H9 (cell line): ENCODE measurements at regions not wholly inside any gene's neighbourhood (a gene's known extent, or its start where the extent isn't known, plus 50 kb on each side); places are given as distances from the start of the nearest gene placed in this dataset.

Experiments
- DNase-seq: peaks from one replicate; pipeline ENCODE4 v3.0.0-alpha.2; 2017
- H2AFZ ChIP-seq: one replicate; pipeline ENCODE4 v1.6.1; 2013; ENCODE audit warnings: mild to moderate bottlenecking, low read length, control low read depth, moderate library complexity
- H2AK5ac ChIP-seq: 2 replicates; pipeline ENCODE4 v1.6.1; 2013; ENCODE audit warnings: low read length, control low read depth, mixed read lengths; ENCODE audit not compliant: insufficient read length
- H2BK120ac ChIP-seq: one replicate; pipeline ENCODE4 v1.6.1; 2013; ENCODE audit warnings: low read depth, mild to moderate bottlenecking, low read length, control low read depth, inconsistent platforms; ENCODE audit not compliant: poor library complexity, severe bottlenecking
- H2BK12ac ChIP-seq: 2 replicates; pipeline ENCODE4 v1.6.1; 2013; ENCODE audit warnings: low read length, control low read depth, mixed read lengths, low read depth; ENCODE audit not compliant: insufficient read length
- H2BK15ac ChIP-seq: 2 replicates; pipeline ENCODE4 v1.6.1; 2013; ENCODE audit warnings: low read depth, low read length, control low read depth
- H2BK20ac ChIP-seq: one replicate; pipeline ENCODE4 v1.6.1; 2013; ENCODE audit warnings: low read depth, mild to moderate bottlenecking, low read length, control low read depth, inconsistent platforms; ENCODE audit not compliant: poor library complexity, severe bottlenecking
- H2BK5ac ChIP-seq: 2 replicates; pipeline ENCODE4 v1.6.1; 2013; ENCODE audit warnings: low read length, control low read depth, mixed read lengths; ENCODE audit not compliant: insufficient read length
- H3K14ac ChIP-seq: 2 replicates; pipeline ENCODE4 v1.6.1; 2013; ENCODE audit warnings: low read length, control low read depth; ENCODE audit not compliant: insufficient read depth
- H3K18ac ChIP-seq: 2 replicates; pipeline ENCODE4 v1.6.1; 2013; ENCODE audit warnings: low read depth, mild to moderate bottlenecking, mixed read lengths, low read length, control low read depth; ENCODE audit not compliant: insufficient read length
- H3K23ac ChIP-seq: 2 replicates; pipeline ENCODE4 v1.6.1; 2013; ENCODE audit warnings: low read length, control low read depth, mixed read lengths, low read depth; ENCODE audit not compliant: insufficient read length
- H3K23me2 ChIP-seq: 2 replicates; pipeline ENCODE4 v1.6.1; 2013; ENCODE audit warnings: low read depth, mild to moderate bottlenecking, mixed read lengths, low read length, control low read depth; ENCODE audit not compliant: insufficient read length, poor library complexity, severe bottlenecking
- H3K27ac ChIP-seq: 2 replicates; pipeline ENCODE4 v1.5.1; 2013; ENCODE audit warnings: low read length, control low read depth, mixed read lengths, low read depth; ENCODE audit not compliant: insufficient read length
- H3K27me3 ChIP-seq: 2 replicates; pipeline ENCODE4 v1.6.1; 2013; ENCODE audit warnings: low read length, control low read depth, inconsistent platforms; ENCODE audit not compliant: insufficient read depth
- H3K4ac ChIP-seq: 2 replicates; pipeline ENCODE4 v1.6.1; 2013; ENCODE audit warnings: low read depth, mild to moderate bottlenecking, control low read depth, inconsistent platforms, low read length, moderate library complexity
- H3K4me1 ChIP-seq: 2 replicates; pipeline ENCODE4 v1.6.1; 2013; ENCODE audit warnings: low read length, control low read depth, inconsistent platforms; ENCODE audit not compliant: insufficient read depth
- H3K4me2 ChIP-seq: 2 replicates; pipeline ENCODE4 v1.6.1; 2013; ENCODE audit warnings: low read length, control low read depth, mixed read lengths; ENCODE audit not compliant: insufficient read length, insufficient read depth
- H3K56ac ChIP-seq: 2 replicates; pipeline ENCODE4 v1.6.1; 2013; ENCODE audit warnings: low read depth, mild to moderate bottlenecking, mixed read lengths, low read length, control low read depth; ENCODE audit not compliant: insufficient read length
- H3K79me1 ChIP-seq: 2 replicates; pipeline ENCODE4 v1.6.1; 2013; ENCODE audit warnings: low read depth, mild to moderate bottlenecking, moderate library complexity, low read length, control low read depth, inconsistent platforms; ENCODE audit not compliant: insufficient read depth, poor library complexity, severe bottlenecking
- H3K79me2 ChIP-seq: 2 replicates; pipeline ENCODE4 v1.6.1; 2013; ENCODE audit warnings: low read length, control low read depth, inconsistent platforms; ENCODE audit not compliant: insufficient read depth
- H3K9ac ChIP-seq: 2 replicates; pipeline ENCODE4 v1.6.1; 2013; ENCODE audit warnings: low read length, control low read depth, mixed read lengths; ENCODE audit not compliant: insufficient read length; ENCODE audit errors: extremely low read depth
- H3K9me3 ChIP-seq: one replicate; pipeline ENCODE4 v1.6.1; 2013; ENCODE audit warnings: low read depth, low read length, inconsistent platforms; ENCODE audit not compliant: control insufficient read depth
- H3T11ph ChIP-seq: one replicate; pipeline ENCODE4 v1.6.1; 2013; ENCODE audit warnings: mild to moderate bottlenecking, low read length, control low read depth, inconsistent platforms
- H4K20me1 ChIP-seq: one replicate; pipeline ENCODE4 v1.6.1; 2013; ENCODE audit not compliant: control insufficient read depth, insufficient read length, insufficient read depth
- H4K5ac ChIP-seq: 2 replicates; pipeline ENCODE4 v1.6.1; 2013; ENCODE audit warnings: low read depth, mild to moderate bottlenecking, mixed read lengths, low read length, control low read depth; ENCODE audit not compliant: insufficient read length
- H4K8ac ChIP-seq: replicated peaks from 2 replicates; pipeline ENCODE4 v1.6.1; 2013; ENCODE audit warnings: low read length, control low read depth, mixed read lengths, low read depth; ENCODE audit not compliant: insufficient read length
- H4K91ac ChIP-seq: 2 replicates; pipeline ENCODE4 v1.6.1; 2013; ENCODE audit warnings: low read depth, mild to moderate bottlenecking, moderate library complexity, mixed read lengths, low read length, control low read depth; ENCODE audit not compliant: insufficient read length
- H3K27ac Mint-ChIP-seq, 3 experiments: 2 replicates in 2 of 3; 3 replicates in 1 of 3; pipeline ENCODE4 v1.8.0; 2020 to 2021; ENCODE audit warnings: mixed read lengths in 3 of 3, mild to moderate bottlenecking in 1 of 3, moderate library complexity in 1 of 3
- H3K27me3 Mint-ChIP-seq: 2 replicates; pipeline ENCODE4 v1.8.0; 2021; ENCODE audit warnings: low read depth, mild to moderate bottlenecking, moderate library complexity, mixed read lengths
- H3K36me3 Mint-ChIP-seq, 3 experiments: 2 replicates in 2 of 3; 3 replicates in 1 of 3; pipeline ENCODE4 v1.8.0; 2020 to 2021; ENCODE audit warnings: low read depth in 3 of 3, mixed read lengths in 3 of 3; ENCODE audit not compliant: insufficient read depth in 1 of 3
- H3K4me1 Mint-ChIP-seq, 2 experiments: 2 replicates each; pipeline ENCODE4 v1.8.0; 2020; ENCODE audit warnings: mixed read lengths in 2 of 2
- H3K4me3 Mint-ChIP-seq, 2 experiments: 2 replicates in 1 of 2; 3 replicates in 1 of 2; pipeline ENCODE4 v1.8.0; 2020 to 2021; ENCODE audit warnings: mild to moderate bottlenecking in 2 of 2, mixed read lengths in 2 of 2, moderate library complexity in 1 of 2
- H3K9me3 Mint-ChIP-seq, 2 experiments: 2 replicates in 1 of 2; 3 replicates in 1 of 2; pipeline ENCODE4 v1.8.0; 2020; ENCODE audit warnings: mild to moderate bottlenecking in 2 of 2, mixed read lengths in 2 of 2, moderate library complexity in 1 of 2
- CTCF ChIP-seq: fragments of 200-600 bp; sonication (generic); conservative IDR thresholded peaks from 3 replicates; pipeline ENCODE4 v1.8.0; 2021; ENCODE audit warnings: antibody characterized with exemption, mild to moderate bottlenecking
- WGBS: extraction: QIAGEN DNeasy Blood & Tissue Kit; methylation state at CpG from one replicate; pipeline ENCODE4 v1.1.7; 2013; ENCODE audit warnings: missing lambda C conversion rate, low lambda C conversion rate, mixed read lengths; ENCODE audit not compliant: insufficient read length; ENCODE audit errors: extremely low coverage; 5-methylcytosine and 5-hydroxymethylcytosine counted together

DNA sequence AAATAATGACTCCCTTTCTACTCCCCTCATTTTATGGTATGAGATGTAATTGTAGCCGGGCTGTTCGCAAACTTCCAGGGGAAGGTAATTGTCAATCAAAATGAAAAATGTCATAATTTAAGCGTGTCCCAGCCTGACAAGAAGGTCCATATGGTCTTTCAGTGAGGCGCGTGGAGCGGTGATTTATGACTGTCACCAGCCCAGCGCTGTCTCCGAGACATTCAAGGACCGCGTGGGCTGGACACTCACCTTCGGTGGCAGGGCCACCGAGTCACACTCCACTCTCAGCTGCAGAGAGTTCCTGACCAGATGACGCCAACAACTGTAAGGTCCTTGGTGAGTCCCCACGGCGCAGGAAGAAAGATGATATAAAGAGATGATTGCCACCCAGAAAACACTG lies 157.7 kb upstream of the TNRC6C start:
- no peak for DNase-seq
- no peaks in the 10 kb centered on the region for H4K20me1 ChIP-seq
- no peak overlapping the region for H3K14ac ChIP-seq
- no peak overlapping the region for H3K4me2 ChIP-seq
- H3K18ac ChIP-seq, result no peak overlapping the region
- no CpG with 5 or more reads among the region's 15 CpGs for WGBS
- no peak overlapping the region for H2BK15ac ChIP-seq
- no peaks in the 10 kb centered on the region for H3K4me1 ChIP-seq
- no peak for TF ChIP-seq CTCF
- H3K9me3 Mint-ChIP-seq, result no peaks in the 10 kb centered on the region; a peak in 3 of 5 replicates
- no peak overlapping the region for H4K5ac ChIP-seq
- H2AFZ ChIP-seq, result no peak overlapping the region
- no peaks in the 10 kb centered on the region for H3K36me3 Mint-ChIP-seq
- no peak overlapping the region for H3K56ac ChIP-seq
- H3K4me3 Mint-ChIP-seq, result no peak overlapping the region
- no peak overlapping the region for H2BK5ac ChIP-seq
- no peak overlapping the region for H2BK20ac ChIP-seq
- no peak overlapping the region for H2AK5ac ChIP-seq
- H3K27ac ChIP-seq, result no peak overlapping the region
- no peak overlapping the region for H3T11ph ChIP-seq
- H3K9me3 ChIP-seq, result no peaks in the 10 kb centered on the region
- no peaks in the 10 kb centered on the region for H3K79me1 ChIP-seq
- no peaks in the 10 kb centered on the region for H3K27me3 ChIP-seq
- H2BK12ac ChIP-seq, result no peak overlapping the region
- H3K23me2 ChIP-seq, result no peaks in the 10 kb centered on the region
- H3K79me2 ChIP-seq, result no peaks in the 10 kb centered on the region
- H3K4ac ChIP-seq, result no peak overlapping the region
- H4K91ac ChIP-seq, result no peak overlapping the region
- H4K8ac ChIP-seq, result no peak overlapping the region
- H3K9ac ChIP-seq, result no peak overlapping the region
- H3K27ac Mint-ChIP-seq, result no peak overlapping the region
- H2BK120ac ChIP-seq, result no peak overlapping the region
- no peak overlapping the region for H3K23ac ChIP-seq
- peaks cover 64% of the 10 kb centered on the region for H3K27me3 Mint-ChIP-seq
- peaks cover 39 to 42% of the 10 kb centered on the region in 2 experiments for H3K4me1 Mint-ChIP-seq
